ENCODE measurements at regions not wholly inside any gene's neighbourhood (a gene's known extent, or its start where the extent isn't known, plus 50 kb on each side); places are given as distances from the start of the nearest gene placed in this dataset.
A peak's percentile ranks its signal among the peaks of the same experiment; 100 is the strongest.

GRCh38 chr3:67104388-67104787, 106.3 kb downstream of the KBTBD8 start:
- in situ Hi-C loops (cut with HindIII; ENCODE audit: low sequenced_read_pairs): no loop called here
- no peak for DNase-seq (ENCODE audit: low read depth)
- H3K4me3 ChIP-seq (ENCODE audit: low read depth, low read length): no peak overlapping the region
- no peak for TF ChIP-seq CTCF (IDR thresholded peaks at IDR 0.05; ENCODE audit: low read depth, low read length, missing control alignments)

- no peak for TF ChIP-seq CTCF (IDR thresholded peaks at IDR 0.05; ENCODE audit: low read depth, low read length, missing control alignments)
- DNase-seq (ENCODE audit: low read depth): no peak
- H3K4me3 ChIP-seq (ENCODE audit: low read depth, low read length): no peak overlapping the region
- in situ Hi-C loops (cut with HindIII; ENCODE audit: low sequenced_read_pairs): no loop called here
These were observed 108.8 kb downstream of the KBTBD8 start for GRCh38 chr3:67106874-67107273.

GRCh38 chr3:67109651-67110204, 111.6 kb downstream of the KBTBD8 start:
- peak; percentile 62 for TF ChIP-seq CTCF (IDR thresholded peaks at IDR 0.05; ENCODE audit: low read depth, low read length, missing control alignments)
- peak; percentile 55 for DNase-seq (ENCODE audit: low read depth)
- in situ Hi-C loops (cut with HindIII; ENCODE audit: low sequenced_read_pairs): no loop called here

GRCh38 chr3:67113802-67114407, 115.8 kb downstream of the KBTBD8 start:
- H3K4me3 ChIP-seq (ENCODE audit: low read depth, low read length): no peak overlapping the region
- DNase-seq (ENCODE audit: low read depth): peak; percentile 76
- in situ Hi-C loops (cut with HindIII; ENCODE audit: low sequenced_read_pairs): no loop called here
- TF ChIP-seq CTCF (IDR thresholded peaks at IDR 0.05; ENCODE audit: low read depth, low read length, missing control alignments): peak; percentile 95

More at GRCh38 chr3:67109651-67110204, 111.6 kb downstream of the KBTBD8 start:
- H3K4me3 ChIP-seq (ENCODE audit: low read depth, low read length): no peak overlapping the region

- H3K4me3 ChIP-seq (ENCODE audit: low read depth, low read length): no peak overlapping the region
- in situ Hi-C loops (cut with HindIII; ENCODE audit: low sequenced_read_pairs): no loop called here
- no peak for TF ChIP-seq CTCF (IDR thresholded peaks at IDR 0.05; ENCODE audit: low read depth, low read length, missing control alignments)
- DNase-seq (ENCODE audit: low read depth): no peak
These were observed 120.0 kb downstream of the KBTBD8 start for GRCh38 chr3:67118122-67118521.

GRCh38 chr3:67118635-67119034, 120.5 kb downstream of the KBTBD8 start:
- in situ Hi-C loops (cut with HindIII; ENCODE audit: low sequenced_read_pairs): no loop called here
- H3K4me3 ChIP-seq (ENCODE audit: low read depth, low read length): no peak overlapping the region
- no peak for DNase-seq (ENCODE audit: low read depth)
- TF ChIP-seq CTCF (IDR thresholded peaks at IDR 0.05; ENCODE audit: low read depth, low read length, missing control alignments): no peak

All from astrocyte of the cerebellum (primary cell).